Testis (tissue), 2 donors: ENCODE measurements at regions not wholly inside any gene's neighbourhood (a gene's known extent, or its start where the extent isn't known, plus 50 kb on each side); places are given as distances from the start of the nearest gene placed in this dataset.
"Not testable (repeated sequence)": the region's sequence is repeated elsewhere in the genome, so short reads cannot be mapped to it uniquely, and the experiment has no call there.

Source experiments
- POLR2A ChIP-seq: fragments of 450-650 bp; IDR thresholded peaks from one replicate; pipeline ENCODE4 v1.6.1; 2017; ENCODE audit warnings: antibody characterized with exemption, mild to moderate bottlenecking, moderate library complexity
- TF ChIP-seq, protein P1 (sequence below), 3 experiments: fragments of 450-650 bp in 2 of 3; fragments of 200-600 bp in 1 of 3; sonication (generic) in 1 of 3; IDR thresholded peaks; one replicate each; pipeline ENCODE4 v1.5.1; 2016 to 2019; ENCODE audit warnings: antibody characterized with exemption in 3 of 3, mild to moderate bottlenecking in 2 of 3, moderate library complexity in 1 of 3

DNA sequence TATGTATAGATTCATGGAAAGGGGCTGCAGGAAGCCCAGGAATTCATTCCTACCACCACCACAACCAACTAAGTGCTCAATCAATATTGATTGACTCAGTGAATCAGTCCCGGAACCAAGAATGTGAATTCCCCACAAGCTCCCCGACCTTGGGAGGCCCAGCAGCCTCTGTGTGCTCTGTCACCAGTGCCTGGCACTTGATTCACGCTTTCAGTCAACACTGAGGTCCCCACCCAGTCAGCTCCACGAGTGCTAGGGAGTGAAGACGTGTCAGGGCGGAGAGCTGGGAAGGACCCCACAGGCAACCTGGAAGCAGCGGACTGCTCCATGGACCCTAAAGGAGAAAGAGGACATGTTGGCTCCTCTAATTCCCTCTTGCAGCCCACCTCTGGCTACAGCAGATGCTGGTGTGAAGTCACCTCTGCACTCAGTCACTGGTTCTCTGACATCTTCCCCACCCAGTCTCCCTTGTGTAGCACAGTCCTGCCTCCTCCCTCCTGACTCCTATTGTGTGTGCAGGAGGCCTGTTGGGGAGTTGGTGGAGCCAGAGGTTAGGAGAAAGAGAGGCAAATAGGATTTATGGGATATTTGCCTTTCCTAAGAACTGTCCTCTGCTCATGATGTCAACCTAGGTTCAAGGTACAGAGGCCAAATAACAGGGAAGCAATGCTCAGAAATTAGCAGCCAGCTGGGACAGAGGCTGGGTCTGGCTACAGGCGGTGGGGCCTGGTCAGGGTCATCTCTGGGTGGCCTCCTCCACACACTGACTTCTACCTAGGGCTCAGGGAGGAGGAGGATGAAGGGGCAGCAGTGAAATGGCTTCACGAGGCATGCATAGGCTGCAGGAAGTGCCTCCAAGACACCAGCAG lies 88.2 kb downstream of the TRIM69 start:
- TF ChIP-seq, protein P1, sequence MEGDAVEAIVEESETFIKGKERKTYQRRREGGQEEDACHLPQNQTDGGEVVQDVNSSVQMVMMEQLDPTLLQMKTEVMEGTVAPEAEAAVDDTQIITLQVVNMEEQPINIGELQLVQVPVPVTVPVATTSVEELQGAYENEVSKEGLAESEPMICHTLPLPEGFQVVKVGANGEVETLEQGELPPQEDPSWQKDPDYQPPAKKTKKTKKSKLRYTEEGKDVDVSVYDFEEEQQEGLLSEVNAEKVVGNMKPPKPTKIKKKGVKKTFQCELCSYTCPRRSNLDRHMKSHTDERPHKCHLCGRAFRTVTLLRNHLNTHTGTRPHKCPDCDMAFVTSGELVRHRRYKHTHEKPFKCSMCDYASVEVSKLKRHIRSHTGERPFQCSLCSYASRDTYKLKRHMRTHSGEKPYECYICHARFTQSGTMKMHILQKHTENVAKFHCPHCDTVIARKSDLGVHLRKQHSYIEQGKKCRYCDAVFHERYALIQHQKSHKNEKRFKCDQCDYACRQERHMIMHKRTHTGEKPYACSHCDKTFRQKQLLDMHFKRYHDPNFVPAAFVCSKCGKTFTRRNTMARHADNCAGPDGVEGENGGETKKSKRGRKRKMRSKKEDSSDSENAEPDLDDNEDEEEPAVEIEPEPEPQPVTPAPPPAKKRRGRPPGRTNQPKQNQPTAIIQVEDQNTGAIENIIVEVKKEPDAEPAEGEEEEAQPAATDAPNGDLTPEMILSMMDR (IDR thresholded peaks at IDR 0.05), result not testable (repeated sequence)
- TF ChIP-seq POLR2A, result not testable (repeated sequence)
